Astrocyte (in vitro differentiated cells and primary cell): ENCODE measurements at regions not wholly inside any gene's neighbourhood (a gene's known extent, or its start where the extent isn't known, plus 50 kb on each side); places are given as distances from the start of the nearest gene placed in this dataset.

ENCODE experiments used
- CTCF ChIP-seq: IDR thresholded peaks from 2 replicates; pipeline ENCODE4 v1.5.1; 2011; ENCODE audit warnings: low read depth, mild to moderate bottlenecking, inconsistent platforms, low read length, moderate library complexity; ENCODE audit not compliant: insufficient read depth
- EZH2 ChIP-seq: IDR thresholded peaks from 2 replicates; pipeline ENCODE4 v1.6.1; 2012; ENCODE audit warnings: mild to moderate bottlenecking, low read length, inconsistent platforms; ENCODE audit not compliant: insufficient read depth

- TF ChIP-seq CTCF (no peak), EZH2 (no peak)
These were observed 211.9 kb upstream of the VSTM2A start for GRCh38 chr7:54330216-54330800.
